Right atrium auricular region (tissue), 2 donors: ENCODE measurements at regions not wholly inside any gene's neighbourhood (a gene's known extent, or its start where the extent isn't known, plus 50 kb on each side); places are given as distances from the start of the nearest gene placed in this dataset.

Source experiments
- DNase-seq: peaks from one replicate; pipeline ENCODE4 v3.0.0-alpha.2; 2019; ENCODE audit warnings: low spot score
- H3K27ac ChIP-seq, 2 donors: fragments of 200-600 bp; sonication (generic); 1 replicate in 1 of 2; 2 replicates in 1 of 2; pipeline ENCODE4 v1.5.1; 2016 to 2019
- H3K27me3 ChIP-seq, 2 donors: fragments of 200-600 bp; sonication (generic); one replicate each; pipeline versions ENCODE4 v1.5.1 to v1.6.0; 2017 to 2019
- H3K36me3 ChIP-seq: fragments of 200-600 bp; sonication (generic); one replicate; pipeline ENCODE4 v1.5.1; 2016
- H3K4me1 ChIP-seq, 2 donors: fragments of 200-600 bp; sonication (generic); one replicate each; pipeline versions ENCODE4 v1.5.1 to v1.6.0; 2017 to 2019
- H3K4me3 ChIP-seq, 2 donors: fragments of 200-600 bp; sonication (generic); 1 replicate in 1 of 2; 2 replicates in 1 of 2; pipeline ENCODE4 v1.5.1; 2017 to 2019; ENCODE audit warnings: mild to moderate bottlenecking in 1 of 2, moderate library complexity in 1 of 2
- H3K9me3 ChIP-seq, 2 donors: fragments of 200-600 bp; sonication (generic); one replicate each; pipeline ENCODE4 v1.5.1; 2019
- CTCF ChIP-seq, 2 donors: fragments of 200-600 bp; sonication (generic); IDR thresholded peaks; one replicate each; pipeline ENCODE4 v1.5.1; 2019; ENCODE audit warnings: antibody characterized with exemption in 2 of 2

- DNase-seq, result no peak
- Histone ChIP-seq H3K36me3 (no peaks in the 10 kb centered on the region), H3K27me3 (no peaks in the 10 kb centered on the region), H3K9me3 (peaks cover 0 to 17% of the 10 kb centered on the region in 2 donors), H3K4me3 (no peak overlapping the region), H3K4me1 (no peaks in the 10 kb centered on the region), H3K27ac (no peak overlapping the region)
- no peak for TF ChIP-seq CTCF (IDR thresholded peaks at IDR 0.05)
These were observed 85.3 kb upstream of the FOXF1 start for GRCh38 chr16:86424985-86425384.

GRCh38 chr16:86426063-86426642 is 84.2 kb upstream of the FOXF1 start:
- no peak overlapping the region for H3K4me3 ChIP-seq
- H3K4me1 ChIP-seq, result no peaks in the 10 kb centered on the region
- no peaks in the 10 kb centered on the region for H3K27me3 ChIP-seq
- H3K9me3 ChIP-seq, result peaks cover 0 to 17% of the 10 kb centered on the region in 2 donors
- no peak overlapping the region for H3K27ac ChIP-seq
- DNase-seq, result no peak
- H3K36me3 ChIP-seq, result no peaks in the 10 kb centered on the region
- TF ChIP-seq CTCF (IDR thresholded peaks at IDR 0.05), result no peak

GRCh38 chr16:86427433-86427851 is 82.9 kb upstream of the FOXF1 start:
- Histone ChIP-seq H3K9me3 (peaks cover 0 to 6% of the 10 kb centered on the region in 2 donors), H3K27ac (no peak overlapping the region), H3K4me3 (no peak overlapping the region), H3K36me3 (no peaks in the 10 kb centered on the region), H3K27me3 (no peaks in the 10 kb centered on the region), H3K4me1 (no peaks in the 10 kb centered on the region)
- TF ChIP-seq CTCF (IDR thresholded peaks at IDR 0.05), result no peak
- DNase-seq, result no peak

GRCh38 chr16:86428729-86429517 is 81.4 kb upstream of the FOXF1 start:
- no peak overlapping the region for H3K4me3 ChIP-seq
- no peaks in the 10 kb centered on the region for H3K4me1 ChIP-seq
- H3K9me3 ChIP-seq, result no peaks in the 10 kb centered on the region
- TF ChIP-seq CTCF (IDR thresholded peaks at IDR 0.05), result no peak
- no peak overlapping the region for H3K27ac ChIP-seq
- no peaks in the 10 kb centered on the region for H3K27me3 ChIP-seq
- H3K36me3 ChIP-seq, result no peaks in the 10 kb centered on the region
- no peak for DNase-seq

GRCh38 chr16:86429663-86430062 is 80.7 kb upstream of the FOXF1 start:
- no peaks in the 10 kb centered on the region for H3K4me1 ChIP-seq
- H3K36me3 ChIP-seq, result no peaks in the 10 kb centered on the region

More at GRCh38 chr16:86429663-86430062, 80.7 kb upstream of the FOXF1 start:
- Histone ChIP-seq H3K9me3 (no peaks in the 10 kb centered on the region), H3K27ac (no peak overlapping the region), H3K27me3 (no peaks in the 10 kb centered on the region), H3K4me3 (no peak overlapping the region)
- no peak for DNase-seq
- no peak for TF ChIP-seq CTCF (IDR thresholded peaks at IDR 0.05)
